HUES64 (cell line): ENCODE measurements at regions not wholly inside any gene's neighbourhood (a gene's known extent, or its start where the extent isn't known, plus 50 kb on each side); places are given as distances from the start of the nearest gene placed in this dataset.
"Not testable (repeated sequence)": the region's sequence is repeated elsewhere in the genome, so short reads cannot be mapped to it uniquely, and the experiment has no call there.

ENCODE experiments used
- H3K27ac ChIP-seq: 2 replicates; pipeline ENCODE4 v1.7.0; 2013; ENCODE audit warnings: low read depth, low read length, inconsistent platforms
- H3K27me3 ChIP-seq: 2 replicates; pipeline ENCODE4 v1.6.1; 2013; ENCODE audit warnings: mild to moderate bottlenecking, low read length; ENCODE audit not compliant: insufficient read depth
- H3K36me3 ChIP-seq: 2 replicates; pipeline ENCODE4 v1.6.1; 2013; ENCODE audit warnings: mild to moderate bottlenecking, low read length; ENCODE audit not compliant: insufficient read depth
- H3K4me1 ChIP-seq: 2 replicates; pipeline ENCODE4 v1.6.1; 2013; ENCODE audit warnings: mild to moderate bottlenecking, low read length, moderate library complexity; ENCODE audit not compliant: insufficient read depth
- H3K4me3 ChIP-seq: 2 replicates; pipeline ENCODE4 v1.5.1; 2013; ENCODE audit warnings: mild to moderate bottlenecking, low read length, moderate library complexity
- H3K9ac ChIP-seq: 2 replicates; pipeline ENCODE4 v1.6.1; 2013; ENCODE audit warnings: mild to moderate bottlenecking, low read depth, low read length
- H3K9me3 ChIP-seq: 2 replicates; pipeline ENCODE4 v1.6.1; 2013; ENCODE audit warnings: low read depth, low read length; ENCODE audit not compliant: insufficient read depth
- WGBS: fragments of 150-250, 120-280 bp; methylation state at CpG from one replicate; pipeline ENCODE4 v1.1.7; 2013; ENCODE audit warnings: missing lambda C conversion rate; 5-methylcytosine and 5-hydroxymethylcytosine counted together

DNA sequence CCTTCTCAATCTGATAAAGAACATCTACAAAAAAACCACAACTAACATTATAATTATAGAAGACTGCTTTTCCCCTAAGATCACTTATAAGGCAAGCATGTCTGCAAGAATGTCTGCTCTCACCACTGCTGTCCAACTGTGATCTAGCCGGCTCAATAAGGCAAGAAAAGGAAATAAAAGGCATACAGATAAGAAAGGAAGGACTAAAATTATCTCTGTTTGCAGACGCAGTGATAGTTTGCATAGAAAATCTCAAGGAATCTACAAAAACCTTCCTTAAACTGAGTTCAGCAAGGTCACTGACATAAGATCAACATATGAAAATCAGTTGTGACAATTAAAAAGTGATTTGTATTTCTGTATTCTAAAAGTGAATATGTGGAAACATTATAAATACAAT is 138.0 kb upstream of the EGLN3 start:
- no peaks in the 10 kb centered on the region for H3K9me3 ChIP-seq
- no peaks in the 10 kb centered on the region for H3K27me3 ChIP-seq
- no peak overlapping the region for H3K9ac ChIP-seq
- no peak overlapping the region for H3K27ac ChIP-seq
- H3K4me3 ChIP-seq: no peak overlapping the region
- WGBS: 94% methylated on average over 2 of the region's 2 CpGs
- H3K36me3 ChIP-seq: no peaks in the 10 kb centered on the region
- no peaks in the 10 kb centered on the region for H3K4me1 ChIP-seq

DNA sequence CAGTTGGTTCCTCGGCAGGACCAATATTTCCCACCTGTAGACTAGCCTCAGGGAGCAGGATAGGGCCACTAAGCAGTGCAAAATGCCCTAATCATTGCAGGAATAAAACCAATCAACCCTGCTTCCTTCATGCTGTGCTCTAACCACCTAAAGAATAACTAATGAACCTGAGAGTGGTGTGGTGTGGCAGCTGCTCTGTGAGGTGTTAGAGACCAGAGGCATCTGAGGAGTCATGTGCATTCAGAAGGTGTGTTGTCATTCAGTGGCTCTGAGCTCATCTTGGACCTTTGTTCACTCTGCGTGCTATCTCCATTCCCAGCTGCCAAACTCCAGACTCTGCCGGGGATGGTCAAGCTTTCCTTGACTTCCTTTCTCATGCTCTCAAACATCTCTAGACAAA is 136.7 kb upstream of the EGLN3 start:
- 93% methylated on average over 3 of the region's 3 CpGs for WGBS
- Histone ChIP-seq H3K27ac (no peak overlapping the region), H3K9me3 (no peaks in the 10 kb centered on the region), H3K9ac (no peak overlapping the region), H3K4me1 (no peaks in the 10 kb centered on the region), H3K27me3 (no peaks in the 10 kb centered on the region), H3K4me3 (no peak overlapping the region), H3K36me3 (no peaks in the 10 kb centered on the region)

GRCh38 chr14:34086223-34086757 is 135.4 kb upstream of the EGLN3 start:
- 100% methylated on average over 1 of the region's 2 CpGs for WGBS
- Histone ChIP-seq H3K9me3 (no peaks in the 10 kb centered on the region), H3K27me3 (no peaks in the 10 kb centered on the region), H3K9ac (no peak overlapping the region), H3K4me3 (no peak overlapping the region), H3K27ac (no peak overlapping the region), H3K4me1 (peaks cover 8% of the 10 kb centered on the region; the same call in 1 of the 2 replicates), H3K36me3 (no peaks in the 10 kb centered on the region)

DNA sequence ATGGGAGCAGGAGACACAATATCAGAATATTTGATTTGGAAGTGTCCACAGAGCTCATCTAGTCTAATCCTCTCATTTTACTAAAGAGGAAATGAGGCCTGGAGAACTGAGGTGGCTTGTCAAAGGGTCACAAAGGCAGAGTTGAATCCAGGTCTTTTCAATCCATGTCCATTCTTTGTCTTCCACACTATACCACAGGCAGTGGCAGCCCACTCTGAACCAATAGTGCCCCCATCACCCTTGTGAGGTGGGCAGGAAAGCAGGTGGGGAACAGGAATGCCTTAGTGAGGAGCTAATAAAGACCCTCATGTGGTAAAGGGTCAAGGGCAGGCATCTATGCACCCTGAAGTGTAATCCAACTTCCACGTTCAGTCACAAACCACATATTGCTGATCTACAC is 134.8 kb upstream of the EGLN3 start:
- H3K9me3 ChIP-seq: no peaks in the 10 kb centered on the region
- no peaks in the 10 kb centered on the region for H3K27me3 ChIP-seq
- H3K4me3 ChIP-seq: no peak overlapping the region
- peaks cover 11% of the 10 kb centered on the region; the same call in 1 of the 2 replicates for H3K4me1 ChIP-seq
- H3K36me3 ChIP-seq: no peaks in the 10 kb centered on the region
- no peak overlapping the region for H3K9ac ChIP-seq
- H3K27ac ChIP-seq: no peak overlapping the region
- WGBS: 98% methylated on average over 1 of the region's 1 CpG

DNA sequence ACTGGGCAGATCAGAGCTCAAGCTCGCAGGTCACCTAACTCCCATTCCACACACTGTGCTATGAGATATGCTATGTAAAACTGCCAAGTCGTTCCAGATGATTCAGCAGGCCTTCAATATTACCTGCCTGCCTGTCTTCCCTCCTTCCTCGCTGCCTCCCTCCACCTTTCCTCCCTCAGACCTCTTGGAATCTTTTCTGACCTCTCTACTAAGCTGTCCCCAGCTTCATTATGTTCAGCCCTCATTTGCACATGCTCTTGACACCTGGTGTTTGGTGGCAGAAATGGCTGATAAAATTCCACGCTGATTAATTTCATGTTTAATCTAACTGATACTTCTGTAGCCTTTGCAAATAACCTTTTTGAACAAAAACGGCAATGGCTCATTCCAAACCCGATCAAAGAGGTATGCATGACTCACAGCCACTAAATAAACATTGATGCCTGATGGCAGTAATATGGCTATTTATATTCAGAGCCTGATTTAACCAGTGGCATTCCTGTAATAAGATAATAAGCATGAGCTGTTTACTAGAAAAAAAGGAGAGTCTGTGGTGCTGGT is 130.8 kb upstream of the EGLN3 start:
- Histone ChIP-seq H3K27me3 (no peaks in the 10 kb centered on the region), H3K9ac (no peak overlapping the region), H3K9me3 (no peaks in the 10 kb centered on the region), H3K4me3 (no peak overlapping the region), H3K4me1 (peaks cover 11% of the 10 kb centered on the region; the same call in 1 of the 2 replicates), H3K27ac (no peak overlapping the region), H3K36me3 (no peaks in the 10 kb centered on the region)
- 83% methylated on average over 6 of the region's 6 CpGs for WGBS

DNA sequence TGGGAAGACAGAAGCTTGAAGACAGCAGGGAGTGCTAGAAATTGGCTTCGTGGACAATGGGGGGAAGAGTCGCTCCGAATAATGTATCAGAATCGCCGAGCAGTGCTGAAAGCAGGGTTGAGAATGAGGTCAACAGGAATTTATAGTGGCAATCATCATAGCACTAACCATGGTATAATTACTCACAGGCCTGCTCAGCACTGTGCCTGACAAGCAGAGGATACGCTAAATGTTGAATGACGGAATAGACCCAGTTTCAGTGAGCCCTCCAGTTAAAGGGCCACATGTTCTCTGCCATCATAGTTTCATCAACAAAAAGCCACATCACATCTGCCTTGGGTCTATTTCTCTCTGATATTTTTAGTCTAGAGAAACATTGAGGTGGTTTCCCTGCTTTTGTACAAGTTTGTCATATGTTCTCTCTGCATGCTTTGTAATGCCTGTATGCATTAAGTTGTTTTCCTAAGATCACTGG is 130.3 kb upstream of the EGLN3 start:
- 89% methylated on average over 7 of the region's 7 CpGs for WGBS
- H3K27ac ChIP-seq: no peak overlapping the region
- H3K4me1 ChIP-seq: peaks cover 11% of the 10 kb centered on the region; the same call in 1 of the 2 replicates

DNA sequence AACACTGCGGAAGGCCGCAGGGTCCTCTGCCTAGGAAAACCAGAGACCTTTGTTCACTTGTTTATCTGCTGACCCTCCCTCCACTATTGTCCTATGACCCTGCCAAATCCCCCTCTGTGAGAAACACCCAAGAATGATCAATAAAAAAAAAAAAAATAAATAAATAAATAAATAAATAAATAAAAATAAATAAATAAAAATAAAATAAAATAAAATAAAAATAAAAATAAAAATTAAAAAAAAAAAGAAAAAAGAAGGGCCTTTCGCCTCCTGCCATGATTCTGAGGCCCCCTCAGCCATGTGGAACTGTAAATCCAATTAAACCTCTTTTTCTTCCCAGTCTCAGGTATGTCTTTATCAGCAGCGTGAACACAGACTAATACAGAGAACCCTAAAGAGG is 128.8 kb upstream of the EGLN3 start:
- 90% methylated on average over 2 of the region's 4 CpGs for WGBS
- H3K9me3 ChIP-seq, H3K36me3 ChIP-seq: not testable (repeated sequence)

More for the DNA sequence above, 130.3 kb upstream of the EGLN3 start:
- H3K9ac ChIP-seq: no peak overlapping the region
- H3K9me3 ChIP-seq: no peaks in the 10 kb centered on the region
- H3K36me3 ChIP-seq: no peaks in the 10 kb centered on the region
- no peaks in the 10 kb centered on the region for H3K27me3 ChIP-seq
- H3K4me3 ChIP-seq: no peak overlapping the region

GRCh38 chr14:34078117-34078743 is 127.4 kb upstream of the EGLN3 start:
- Histone ChIP-seq H3K4me1 (peaks cover 11% of the 10 kb centered on the region; the same call in 1 of the 2 replicates), H3K27ac (no peak overlapping the region), H3K27me3 (no peaks in the 10 kb centered on the region), H3K9me3 (no peaks in the 10 kb centered on the region), H3K9ac (no peak overlapping the region), H3K4me3 (no peak overlapping the region), H3K36me3 (no peaks in the 10 kb centered on the region)
- 85% methylated on average over 12 of the region's 12 CpGs for WGBS

More for the DNA sequence above, 128.8 kb upstream of the EGLN3 start:
- H3K4me3 ChIP-seq, H3K9ac ChIP-seq, H3K27me3 ChIP-seq, H3K27ac ChIP-seq: not testable (repeated sequence)
- peaks cover 11% of the 10 kb centered on the region; the same call in 1 of the 2 replicates for H3K4me1 ChIP-seq

DNA sequence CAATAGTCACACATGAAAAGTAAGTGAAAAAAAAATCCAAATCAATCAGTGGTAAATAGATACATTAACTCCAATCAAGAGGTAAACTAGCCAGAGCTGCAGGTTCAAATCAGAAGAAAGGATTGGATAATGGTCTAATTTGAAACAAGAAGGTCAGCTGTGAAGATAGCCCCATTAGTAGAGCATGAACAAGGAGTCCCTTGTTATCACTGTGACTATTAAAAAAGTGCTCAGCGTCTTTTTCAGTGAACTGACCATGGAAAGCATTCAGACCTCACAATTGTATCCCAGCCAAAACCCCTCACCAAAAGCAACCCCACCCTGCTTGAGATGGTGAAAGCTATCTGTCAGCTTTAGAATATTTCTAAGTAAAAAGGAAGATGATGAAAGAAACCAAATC is 125.0 kb upstream of the EGLN3 start:
- 79% methylated on average over 1 of the region's 1 CpG for WGBS
- no peaks in the 10 kb centered on the region for H3K27me3 ChIP-seq
- no peaks in the 10 kb centered on the region for H3K36me3 ChIP-seq
- H3K4me3 ChIP-seq: no peak overlapping the region
- no peaks in the 10 kb centered on the region; the same call in 1 of the 2 replicates for H3K4me1 ChIP-seq
- peaks cover 6% of the 10 kb centered on the region; the same call in 1 of the 2 replicates for H3K9me3 ChIP-seq
- H3K9ac ChIP-seq: no peak overlapping the region
- no peak overlapping the region for H3K27ac ChIP-seq

DNA sequence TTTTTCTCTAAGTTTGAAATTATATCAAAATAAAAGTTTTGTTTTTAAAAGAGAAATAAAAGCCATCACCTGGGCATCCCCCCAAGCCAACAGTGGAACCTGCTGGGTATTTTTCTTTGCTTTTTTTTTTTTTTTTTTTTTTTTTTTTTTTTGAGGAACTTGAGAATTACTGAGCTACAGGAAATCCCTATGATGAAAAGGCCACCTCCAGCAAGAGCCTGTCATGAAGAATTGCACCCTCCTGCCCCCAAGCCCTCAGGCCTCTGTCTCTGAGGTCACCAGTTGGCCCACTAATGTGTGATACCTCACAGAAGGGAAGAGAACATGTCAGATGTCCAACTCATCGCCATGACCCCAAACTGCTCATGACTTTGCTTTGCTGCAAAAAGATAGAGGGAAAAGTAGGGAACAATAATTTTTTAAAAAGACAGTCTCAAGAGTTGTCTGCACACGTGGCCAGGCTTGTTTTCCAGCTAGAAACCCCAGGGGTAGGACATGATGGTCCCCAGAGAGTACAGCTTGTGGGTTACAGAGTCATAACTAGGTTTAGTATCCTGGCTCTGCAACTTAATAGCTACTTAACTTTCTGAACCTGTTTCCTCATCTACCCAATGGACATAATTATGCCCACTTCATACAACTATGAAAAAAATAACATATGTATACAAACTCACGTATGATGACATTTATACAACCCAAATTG is 124.3 kb upstream of the EGLN3 start:
- no peaks in the 10 kb centered on the region for H3K36me3 ChIP-seq
- 91% methylated on average over 3 of the region's 3 CpGs for WGBS
- no peak overlapping the region for H3K4me3 ChIP-seq
- no peaks in the 10 kb centered on the region; the same call in 1 of the 2 replicates for H3K4me1 ChIP-seq
- no peak overlapping the region for H3K27ac ChIP-seq
- no peaks in the 10 kb centered on the region for H3K27me3 ChIP-seq
- no peak overlapping the region for H3K9ac ChIP-seq
- H3K9me3 ChIP-seq: peaks cover 6% of the 10 kb centered on the region; the same call in 1 of the 2 replicates

DNA sequence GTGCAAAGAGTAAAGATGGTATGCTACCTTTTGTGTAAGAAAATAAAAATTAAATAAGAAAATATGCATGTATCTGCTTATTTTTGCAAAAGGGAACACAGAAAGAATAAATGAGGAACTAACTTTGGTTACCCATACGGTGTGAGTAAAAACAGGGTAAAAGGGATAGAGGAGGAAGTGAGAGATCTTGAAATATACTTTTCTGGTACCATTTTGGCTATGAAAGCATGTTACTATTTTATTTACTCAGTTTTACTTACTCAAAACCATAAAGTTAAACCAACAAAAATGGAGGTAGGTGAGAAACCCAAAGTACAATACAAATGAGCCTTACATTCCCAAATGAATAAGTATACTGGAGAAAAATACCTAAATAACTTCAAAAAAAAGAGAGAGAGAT is 122.0 kb upstream of the EGLN3 start:
- 96% methylated on average over 1 of the region's 1 CpG for WGBS

More for the DNA sequence above, 122.0 kb upstream of the EGLN3 start:
- Histone ChIP-seq H3K27ac (no peak overlapping the region), H3K9me3 (peaks cover 6% of the 10 kb centered on the region; the same call in 1 of the 2 replicates), H3K4me3 (no peak overlapping the region), H3K27me3 (no peaks in the 10 kb centered on the region), H3K36me3 (no peaks in the 10 kb centered on the region), H3K4me1 (no peaks in the 10 kb centered on the region; the same call in 1 of the 2 replicates), H3K9ac (no peak overlapping the region)
